BLaER1 treated with 17β-estradiol and CSF1 and Interleukin-3, amounts not matched to agents 10 nM and 100 nM (cell line): ENCODE measurements at regions not wholly inside any gene's neighbourhood (a gene's known extent, or its start where the extent isn't known, plus 50 kb on each side); places are given as distances from the start of the nearest gene placed in this dataset.
A peak's percentile ranks its signal among the peaks of the same experiment; 100 is the strongest.
"Not testable (repeated sequence)": the region's sequence is repeated elsewhere in the genome, so short reads cannot be mapped to it uniquely, and the experiment has no call there.

Experiments
- H3K27ac ChIP-seq, 11 experiments: shearing (Covaris generic); formaldehyde crosslinking; 2 replicates each; pipeline ENCODE4 v1.8.1; 2022
- H3K27me3 ChIP-seq, 11 experiments: shearing (Covaris generic); formaldehyde crosslinking; 2 replicates each; pipeline ENCODE4 v1.8.1; 2022
- H3K36me3 ChIP-seq, 11 experiments: shearing (Covaris generic); formaldehyde crosslinking; 2 replicates each; pipeline ENCODE4 v1.8.1; 2022
- H3K4me1 ChIP-seq, 10 experiments: shearing (Covaris generic); formaldehyde crosslinking; 2 replicates each; pipeline ENCODE4 v1.8.1; 2022
- H3K4me2 ChIP-seq, 11 experiments: shearing (Covaris generic); formaldehyde crosslinking; 2 replicates each; pipeline ENCODE4 v1.8.1; 2022
- H3K4me3 ChIP-seq, 10 experiments: shearing (Covaris generic); formaldehyde crosslinking; 2 replicates each; pipeline ENCODE4 v1.8.1; 2022
- H3K9ac ChIP-seq, 11 experiments: shearing (Covaris generic); formaldehyde crosslinking; 2 replicates each; pipeline ENCODE4 v1.8.1; 2022
- H3K9me3 ChIP-seq, 11 experiments: shearing (Covaris generic); formaldehyde crosslinking; replicated peaks in 1 of 11; 2 replicates each; pipeline ENCODE4 v1.8.1; 2022
- H4K20me1 ChIP-seq, 11 experiments: shearing (Covaris generic); formaldehyde crosslinking; 2 replicates each; pipeline ENCODE4 v1.8.1; 2022
- Cebpa-rat ChIP-seq, 11 experiments: shearing (Covaris generic); IDR thresholded peaks; 2 replicates each; pipeline ENCODE4 v1.8.1; 2022

DNA sequence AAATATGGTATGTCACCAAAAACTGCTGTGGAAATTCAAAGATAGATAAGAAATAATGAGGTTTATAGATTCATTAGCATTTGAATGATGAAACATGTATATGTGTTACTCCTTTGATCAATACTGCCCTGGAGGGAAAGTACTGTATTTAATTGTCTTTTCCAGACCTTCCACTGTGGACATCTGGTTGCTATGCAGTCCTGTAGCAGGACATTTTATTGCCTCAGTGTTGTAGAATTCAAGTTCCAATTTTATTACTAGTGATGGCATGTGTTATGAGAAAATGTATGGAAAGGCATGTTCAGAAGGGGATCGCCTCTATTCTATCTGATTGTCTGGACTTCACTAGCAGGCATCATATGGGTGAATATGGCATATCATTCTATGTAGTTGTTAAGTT is 391.0 kb downstream of the TFAP2B start:
- Histone ChIP-seq H3K36me3 (no peaks in the 10 kb centered on the region), H3K9me3 (no peaks in the 10 kb centered on the region), H3K4me2 (no peak overlapping the region), H3K27me3 (no peaks in the 10 kb centered on the region), H4K20me1 (no peaks in the 10 kb centered on the region), H3K27ac (no peak overlapping the region), H3K4me1 (no peaks in the 10 kb centered on the region), H3K4me3 (no peak overlapping the region), H3K9ac (no peak overlapping the region)
- TF ChIP-seq Cebpa-rat (IDR thresholded peaks at IDR 0.05): no peak

DNA sequence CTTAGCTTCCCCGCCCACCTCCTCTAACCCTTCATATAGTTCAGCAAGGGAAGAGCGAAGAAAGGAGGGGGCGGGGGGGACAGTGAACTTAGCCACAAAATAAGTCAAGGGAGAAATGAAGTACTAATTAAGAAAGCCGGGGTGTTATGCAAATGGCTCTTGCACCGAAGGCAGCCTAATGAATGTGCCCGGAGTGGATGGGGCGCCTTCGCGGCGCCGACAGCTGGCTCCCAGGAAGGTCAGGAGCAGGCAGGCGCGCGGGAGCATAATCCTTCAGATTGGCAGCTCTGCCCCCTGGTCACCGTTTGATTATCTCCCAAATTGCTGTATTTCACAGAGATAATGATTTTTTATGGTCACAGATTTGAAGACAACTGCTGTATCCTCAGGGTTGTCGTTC is 395.1 kb downstream of the TFAP2B start:
- no peak overlapping the region for H3K4me2 ChIP-seq
- no peaks in the 10 kb centered on the region for H3K27me3 ChIP-seq
- H3K4me1 ChIP-seq: no peaks in the 10 kb centered on the region
- H3K4me3 ChIP-seq: no peak overlapping the region
- H3K9ac ChIP-seq: no peak overlapping the region
- no peaks in the 10 kb centered on the region for H3K9me3 ChIP-seq
- H3K36me3 ChIP-seq: no peaks in the 10 kb centered on the region
- TF ChIP-seq Cebpa-rat (IDR thresholded peaks at IDR 0.05): no peak
- H4K20me1 ChIP-seq: no peaks in the 10 kb centered on the region
- no peak overlapping the region for H3K27ac ChIP-seq

DNA sequence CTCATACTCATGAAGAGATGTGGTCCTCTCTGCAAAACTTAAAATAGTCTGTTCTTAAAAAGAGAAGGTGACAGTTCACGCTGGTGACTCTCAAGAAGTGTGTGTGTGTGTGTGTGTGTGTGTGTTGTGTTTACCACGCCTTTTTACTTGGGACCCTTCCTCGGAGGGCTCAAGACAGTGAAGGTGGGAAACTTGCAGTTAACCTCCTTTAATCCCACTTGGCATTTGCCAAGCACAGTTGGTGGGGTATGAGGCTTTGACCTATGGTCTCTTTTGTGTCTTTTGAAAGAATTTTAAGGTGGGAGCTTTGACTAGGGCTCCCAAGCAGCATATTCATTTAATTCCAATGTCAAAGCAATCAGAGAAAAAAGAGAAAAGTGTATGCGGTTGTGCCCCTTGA is 395.8 kb downstream of the TFAP2B start:
- no peak overlapping the region for H3K4me3 ChIP-seq
- no peaks in the 10 kb centered on the region for H3K36me3 ChIP-seq
- H3K27me3 ChIP-seq: no peaks in the 10 kb centered on the region
- no peaks in the 10 kb centered on the region for H3K4me1 ChIP-seq
- H4K20me1 ChIP-seq: no peaks in the 10 kb centered on the region
- H3K27ac ChIP-seq: no peak overlapping the region
- TF ChIP-seq Cebpa-rat (IDR thresholded peaks at IDR 0.05): no peak
- H3K4me2 ChIP-seq: no peak overlapping the region
- no peaks in the 10 kb centered on the region for H3K9me3 ChIP-seq
- no peak overlapping the region for H3K9ac ChIP-seq

DNA sequence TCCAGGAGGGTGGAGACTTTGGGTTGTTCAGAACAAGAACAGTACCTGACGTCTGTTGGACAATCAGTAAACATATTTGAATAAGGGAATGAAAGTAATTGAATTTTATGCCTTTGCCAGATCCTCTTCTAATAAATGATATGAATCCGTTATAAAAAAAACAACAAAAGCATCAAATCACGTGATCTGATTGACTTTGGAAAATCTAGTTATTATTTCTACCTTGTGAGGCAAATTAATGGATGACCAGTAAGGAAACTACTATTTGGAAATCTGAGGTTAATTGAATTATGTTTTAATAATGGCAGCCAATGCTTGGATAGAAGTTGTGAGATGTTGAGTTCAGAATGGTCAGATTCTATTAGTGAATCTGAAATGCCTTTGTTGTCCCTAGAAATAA is 399.5 kb downstream of the TFAP2B start:
- Histone ChIP-seq H3K9me3 (no peaks in the 10 kb centered on the region), H3K4me1 (no peaks in the 10 kb centered on the region), H3K4me2 (no peak overlapping the region), H3K36me3 (no peaks in the 10 kb centered on the region), H4K20me1 (no peaks in the 10 kb centered on the region), H3K27ac (no peak overlapping the region), H3K9ac (no peak overlapping the region), H3K27me3 (no peaks in the 10 kb centered on the region), H3K4me3 (no peak overlapping the region)
- TF ChIP-seq Cebpa-rat (IDR thresholded peaks at IDR 0.05): no peak

DNA sequence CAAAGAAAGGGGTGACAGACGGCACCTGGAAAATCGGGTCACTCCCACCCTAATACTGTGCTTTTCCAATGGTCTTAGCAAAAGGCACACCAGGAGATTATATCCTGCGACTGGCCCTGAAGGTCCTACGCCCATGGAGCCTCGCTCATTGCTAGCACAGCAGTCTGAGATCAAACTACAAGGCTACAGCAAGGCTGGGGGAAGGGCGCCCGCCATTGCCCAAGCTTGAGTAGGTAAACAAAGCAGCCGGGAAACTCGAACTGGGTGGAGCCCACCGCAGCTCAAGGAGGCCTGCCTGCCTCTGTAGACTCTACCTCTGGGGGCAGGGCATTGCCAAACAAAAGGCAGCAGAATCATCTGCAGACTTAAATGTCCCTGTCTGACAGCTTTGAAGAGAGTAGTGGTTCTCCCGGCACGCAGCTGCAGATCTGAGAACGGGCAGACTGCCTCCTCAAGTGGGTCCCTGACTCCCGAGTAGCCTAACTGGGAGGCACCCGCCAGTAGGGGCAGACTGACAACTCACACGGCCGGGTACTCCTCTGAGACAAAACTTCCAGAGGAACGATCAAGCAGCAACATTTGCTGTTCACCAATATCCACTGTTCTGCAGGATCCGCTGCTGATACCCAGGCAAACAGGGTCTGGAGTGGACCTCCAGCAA is 406.0 kb downstream of the TFAP2B start:
- not testable (repeated sequence) for H4K20me1 ChIP-seq, H3K9ac ChIP-seq, H3K27ac ChIP-seq, H3K4me2 ChIP-seq, H3K27me3 ChIP-seq, H3K36me3 ChIP-seq, H3K4me3 ChIP-seq, H3K9me3 ChIP-seq, H3K4me1 ChIP-seq

DNA sequence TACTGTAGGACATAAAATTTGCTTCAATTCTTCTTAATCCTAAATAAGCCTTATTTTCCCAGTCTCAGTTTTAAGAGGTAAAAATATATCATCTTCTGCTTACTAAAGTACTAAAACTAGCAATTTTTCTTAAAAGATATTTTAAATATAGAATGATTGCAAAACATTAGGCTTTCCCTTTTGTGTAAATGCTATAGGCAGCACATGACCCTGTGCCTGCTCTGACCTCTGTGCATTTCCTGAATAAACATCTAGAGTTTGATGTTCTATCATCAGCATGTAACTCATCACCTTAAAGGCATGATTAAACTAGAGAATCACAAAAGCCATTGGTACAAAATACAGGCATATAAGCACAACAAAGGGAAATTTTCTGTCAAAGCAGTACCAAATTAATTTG is 422.7 kb downstream of the TFAP2B start:
- no peak overlapping the region for H3K4me3 ChIP-seq
- H3K9ac ChIP-seq: no peak overlapping the region
- no peak overlapping the region for H3K27ac ChIP-seq
- no peaks in the 10 kb centered on the region for H3K27me3 ChIP-seq
- H4K20me1 ChIP-seq: no peaks in the 10 kb centered on the region
- H3K9me3 ChIP-seq: no peaks in the 10 kb centered on the region
- peak overlapping the region in 1 of 11 experiments; percentile 34; a peak in 1 of 22 replicates for H3K4me2 ChIP-seq
- peaks cover 0 to 7% (median 0%) of the 10 kb centered on the region in 10 experiments; a peak in 2 of 20 replicates for H3K4me1 ChIP-seq
- H3K36me3 ChIP-seq: no peaks in the 10 kb centered on the region
- no peak for TF ChIP-seq Cebpa-rat (IDR thresholded peaks at IDR 0.05)

DNA sequence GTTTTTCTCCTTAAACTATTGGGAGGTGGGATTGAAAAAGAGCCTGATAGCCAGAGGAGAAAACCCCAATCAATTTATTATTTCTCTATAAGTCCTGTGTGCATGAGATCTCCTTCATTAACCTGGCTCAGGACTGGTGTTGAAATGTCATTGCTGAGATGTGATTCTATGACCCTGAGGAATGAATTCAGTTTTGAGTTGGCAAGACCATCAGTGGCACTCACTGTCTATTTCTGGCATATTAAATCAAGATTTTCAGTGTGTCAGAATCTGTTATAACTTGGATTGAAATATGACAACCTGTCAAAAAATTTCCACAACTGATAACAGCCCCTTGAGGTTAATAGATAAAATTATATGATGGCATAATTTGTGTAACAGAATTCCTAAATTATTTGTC is 431.1 kb downstream of the TFAP2B start:
- no peak for TF ChIP-seq Cebpa-rat (IDR thresholded peaks at IDR 0.05)
- Histone ChIP-seq H4K20me1 (no peaks in the 10 kb centered on the region), H3K4me3 (no peak overlapping the region), H3K27ac (no peak overlapping the region), H3K4me2 (no peak overlapping the region), H3K36me3 (no peaks in the 10 kb centered on the region), H3K4me1 (peaks cover 0 to 13% (median 0%) of the 10 kb centered on the region in 10 experiments; a peak in 6 of 20 replicates), H3K9ac (no peak overlapping the region), H3K27me3 (no peaks in the 10 kb centered on the region), H3K9me3 (no peaks in the 10 kb centered on the region)

DNA sequence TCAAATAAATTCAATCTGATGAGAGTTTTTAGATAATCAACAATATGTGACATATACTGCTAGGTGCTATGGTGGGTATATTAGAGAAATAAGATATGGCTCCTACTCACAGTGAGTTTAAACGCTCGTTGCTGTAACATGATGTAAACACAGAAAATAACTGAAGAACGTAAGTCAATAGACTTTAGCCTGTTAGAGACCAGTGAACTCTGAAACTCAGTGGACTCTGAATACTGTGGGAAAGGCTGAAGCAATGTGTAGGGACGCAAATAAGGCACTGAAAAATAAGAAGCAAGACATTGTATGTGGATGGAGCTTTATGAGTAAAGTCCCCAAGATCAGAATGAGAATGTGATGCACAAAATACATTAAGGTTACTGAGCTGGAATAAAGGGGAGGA is 431.6 kb downstream of the TFAP2B start:
- no peaks in the 10 kb centered on the region for H3K36me3 ChIP-seq
- peaks cover 0 to 13% (median 0%) of the 10 kb centered on the region in 10 experiments; a peak in 6 of 20 replicates for H3K4me1 ChIP-seq
- TF ChIP-seq Cebpa-rat (IDR thresholded peaks at IDR 0.05): no peak
- H3K9ac ChIP-seq: no peak overlapping the region
- no peak overlapping the region for H3K4me2 ChIP-seq
- no peaks in the 10 kb centered on the region for H3K9me3 ChIP-seq
- no peak overlapping the region for H3K27ac ChIP-seq
- H3K27me3 ChIP-seq: no peaks in the 10 kb centered on the region
- H4K20me1 ChIP-seq: no peaks in the 10 kb centered on the region
- H3K4me3 ChIP-seq: no peak overlapping the region

DNA sequence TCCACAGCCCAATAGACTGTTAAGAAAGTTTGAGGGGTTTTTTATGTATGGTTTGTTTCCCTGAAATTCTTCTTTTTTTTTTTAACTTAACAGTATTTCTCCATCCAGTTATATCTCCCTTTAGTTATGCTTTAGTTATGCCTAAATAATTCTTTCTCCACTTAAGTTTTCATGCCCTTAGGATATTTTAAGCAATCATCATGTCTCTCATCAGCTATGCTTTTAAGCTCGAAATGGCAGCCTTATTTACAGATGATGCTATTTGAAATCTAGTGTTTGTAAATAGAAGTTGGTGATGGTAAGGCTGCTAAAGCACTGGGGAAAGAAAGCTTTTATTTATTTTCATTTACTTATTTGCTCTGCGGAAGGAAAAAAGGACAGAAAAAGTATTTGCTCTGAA is 439.3 kb downstream of the TFAP2B start:
- H3K4me3 ChIP-seq: no peak overlapping the region
- TF ChIP-seq Cebpa-rat (IDR thresholded peaks at IDR 0.05): no peak
- no peaks in the 10 kb centered on the region for H3K4me1 ChIP-seq
- H3K36me3 ChIP-seq: no peaks in the 10 kb centered on the region
- H4K20me1 ChIP-seq: no peaks in the 10 kb centered on the region
- no peaks in the 10 kb centered on the region for H3K27me3 ChIP-seq
- H3K27ac ChIP-seq: no peak overlapping the region
- no peak overlapping the region for H3K4me2 ChIP-seq
- no peak overlapping the region for H3K9ac ChIP-seq
- no peaks in the 10 kb centered on the region for H3K9me3 ChIP-seq

DNA sequence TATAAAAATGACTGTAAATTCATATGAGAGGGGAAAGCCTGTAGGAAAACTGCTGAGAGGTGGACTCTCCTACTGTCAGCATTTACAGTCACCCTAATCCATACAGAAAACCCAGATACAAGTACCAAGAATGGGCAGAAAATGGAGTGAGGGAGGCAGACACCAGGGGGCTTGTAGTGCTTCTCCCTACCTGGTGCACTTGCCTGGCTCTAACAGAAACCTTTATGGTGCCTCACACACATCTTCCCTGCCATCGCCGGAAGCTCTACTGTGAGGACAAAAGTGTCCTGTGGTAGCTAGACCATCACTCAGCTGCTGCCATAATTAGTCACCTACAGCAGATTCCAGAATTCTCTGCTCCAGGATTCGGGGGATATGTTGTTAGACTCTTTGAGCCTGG is 441.3 kb downstream of the TFAP2B start:
- Histone ChIP-seq H3K36me3 (no peaks in the 10 kb centered on the region), H3K27me3 (no peaks in the 10 kb centered on the region), H3K4me3 (no peak overlapping the region), H3K9me3 (no peaks in the 10 kb centered on the region), H3K4me2 (no peak overlapping the region), H3K27ac (no peak overlapping the region), H3K4me1 (peaks cover 0 to 6% (median 0%) of the 10 kb centered on the region in 10 experiments; a peak in 6 of 20 replicates), H3K9ac (no peak overlapping the region), H4K20me1 (no peaks in the 10 kb centered on the region)
- TF ChIP-seq Cebpa-rat (IDR thresholded peaks at IDR 0.05): no peak
